H1 (cell line): ENCODE measurements at regions not wholly inside any gene's neighbourhood (a gene's known extent, or its start where the extent isn't known, plus 50 kb on each side); places are given as distances from the start of the nearest gene placed in this dataset.

ENCODE experiments used
- CTCF ChIA-PET: fragments of 300-600 bp; sonication (Branson Sonifier 250); formaldehyde crosslinking; loops from one replicate; lab custom pipeline; 2021; ENCODE audit not compliant: partially characterized antibody; lab: Charles Lee
- POLR2A ChIA-PET: fragments of 300-600 bp; sonication (Branson Sonifier 250); formaldehyde crosslinking; loops from one replicate; lab custom pipeline; 2021; ENCODE audit warnings: inconsistent platforms; ENCODE audit not compliant: partially characterized antibody; lab: Charles Lee
- DNase-seq, 2 experiments: peaks; one replicate each; pipeline versions ENCODE4 v3.0.0 to v3.0.0-alpha.2; 2010 to 2022; ENCODE audit warnings: low spot score in 2 of 2, low read depth in 1 of 2, mixed read lengths in 1 of 2
- FAIRE-seq: peaks from 2 replicates; lab custom pipeline; 2011; peaks lifted over from hg19 to GRCh38; lab: Jason Lieb, UNC
- H2AFZ ChIP-seq: 2 replicates; pipeline ENCODE4 v1.8.1; 2012; ENCODE audit warnings: low read length, inconsistent platforms
- H2AK5ac ChIP-seq: 2 replicates; pipeline ENCODE4 v1.6.1; 2013; ENCODE audit warnings: low read depth, low read length
- H2BK120ac ChIP-seq: replicated peaks from 2 replicates; pipeline ENCODE3; 2013; ENCODE audit warnings: low read depth, low read length, inconsistent platforms
- H2BK12ac ChIP-seq: 2 replicates; pipeline ENCODE4 v1.6.1; 2013; ENCODE audit warnings: low read depth, low read length
- H2BK15ac ChIP-seq: 2 replicates; pipeline ENCODE4 v1.6.1; 2013; ENCODE audit warnings: low read length
- H2BK20ac ChIP-seq: 2 replicates; pipeline ENCODE4 v1.6.1; 2013; ENCODE audit warnings: low read length
- H2BK5ac ChIP-seq: 2 replicates; pipeline ENCODE4 v1.6.1; 2013; ENCODE audit warnings: low read depth, low read length
- H3K14ac ChIP-seq: 2 replicates; pipeline ENCODE4 v1.6.1; 2013; ENCODE audit warnings: inconsistent platforms; ENCODE audit not compliant: insufficient read length
- H3K18ac ChIP-seq: 2 replicates; pipeline ENCODE4 v1.6.1; 2013; ENCODE audit warnings: low read length; ENCODE audit errors: extremely low read depth
- H3K23ac ChIP-seq: 2 replicates; pipeline ENCODE4 v1.6.1; 2013; ENCODE audit warnings: inconsistent platforms; ENCODE audit not compliant: insufficient read length
- H3K23me2 ChIP-seq: 2 replicates; pipeline ENCODE4 v1.6.1; 2013; ENCODE audit warnings: low read depth, low read length
- H3K27ac ChIP-seq: 2 replicates; pipeline ENCODE4 v1.6.1; 2011; ENCODE audit warnings: low read depth, low read length, inconsistent platforms
- H3K27me3 ChIP-seq, 4 experiments: replicated peaks in 1 of 4; 1 replicate in 1 of 4; 2 replicates in 3 of 4; pipeline versions ENCODE4 v1.6.1 to v1.8.1; 2011 to 2013; ENCODE audit warnings: low read length in 3 of 4, mild to moderate bottlenecking in 3 of 4, inconsistent platforms in 2 of 4, mixed read lengths in 2 of 4, moderate library complexity in 1 of 4; ENCODE audit not compliant: control insufficient read depth in 3 of 4, insufficient read depth in 3 of 4; ENCODE audit errors: extremely low read depth in 1 of 4
- H3K36me3 ChIP-seq, 4 experiments: 2 replicates each; pipeline versions ENCODE4 v1.6.1 to v1.8.1; 2011 to 2013; ENCODE audit warnings: mild to moderate bottlenecking in 4 of 4, low read length in 3 of 4, moderate library complexity in 2 of 4, control low read depth in 1 of 4, inconsistent platforms in 1 of 4; ENCODE audit not compliant: insufficient read depth in 4 of 4, control insufficient read depth in 2 of 4
- H3K4ac ChIP-seq: replicated peaks from 2 replicates; pipeline ENCODE3; 2013; ENCODE audit warnings: low read length, low read depth, mixed read lengths, inconsistent platforms; ENCODE audit not compliant: insufficient read length
- H3K4me1 ChIP-seq, 4 experiments: replicated peaks in 1 of 4; 1 replicate in 1 of 4; 2 replicates in 3 of 4; pipeline versions ENCODE4 v1.6.1 to v1.8.1; 2011 to 2013; ENCODE audit warnings: low read length in 3 of 4, inconsistent platforms in 2 of 4, mixed read lengths in 1 of 4; ENCODE audit not compliant: insufficient read depth in 4 of 4, control insufficient read depth in 3 of 4
- H3K4me2 ChIP-seq, 2 experiments: 2 replicates each; pipeline versions ENCODE4 v1.6.1 to v1.8.1; 2011 to 2013; ENCODE audit warnings: low read depth in 2 of 2, low read length in 2 of 2, control low read depth in 1 of 2, inconsistent platforms in 1 of 2, mild to moderate bottlenecking in 1 of 2; ENCODE audit not compliant: insufficient read depth in 1 of 2
- H3K4me3 ChIP-seq, 4 experiments: fragments of 200-600, 300-600 bp in 1 of 4; sonication (generic), shearing (Covaris generic), sonication (Bioruptor Twin) in 1 of 4; 2 replicates each; pipeline versions ENCODE4 v1.5.1 to v1.8.1; 2011 to 2016; ENCODE audit warnings: low read length in 4 of 4, low read depth in 3 of 4, control low read depth in 2 of 4, inconsistent platforms in 2 of 4, mild to moderate bottlenecking in 2 of 4, mixed read lengths in 1 of 4, moderate library complexity in 1 of 4; ENCODE audit not compliant: insufficient read depth in 2 of 4; ENCODE audit errors: extremely low read depth in 1 of 4
- H3K56ac ChIP-seq: replicated peaks from 2 replicates; pipeline ENCODE3; 2013; ENCODE audit warnings: low read depth, mild to moderate bottlenecking, mixed read lengths, low read length, inconsistent platforms; ENCODE audit not compliant: insufficient read length
- H3K79me1 ChIP-seq: 2 replicates; pipeline ENCODE4 v1.6.1; 2013; ENCODE audit warnings: low read depth, low read length, control low read depth
- H3K79me2 ChIP-seq, 2 experiments: 2 replicates each; pipeline versions ENCODE4 v1.6.1 to v1.8.1; 2012 to 2013; ENCODE audit warnings: low read length in 2 of 2, mild to moderate bottlenecking in 2 of 2, inconsistent platforms in 1 of 2; ENCODE audit not compliant: insufficient read depth in 2 of 2, control insufficient read depth in 1 of 2
- H3K9ac ChIP-seq, 4 experiments: replicated peaks in 1 of 4; 1 replicate in 1 of 4; 2 replicates in 3 of 4; pipeline versions ENCODE4 v1.6.1 to v1.8.1; 2011 to 2013; ENCODE audit warnings: low read depth in 3 of 4, low read length in 3 of 4, control low read depth in 2 of 4, mild to moderate bottlenecking in 2 of 4, moderate library complexity in 2 of 4, inconsistent platforms in 1 of 4; ENCODE audit errors: extremely low read depth in 1 of 4
- H3K9me3 ChIP-seq, 2 experiments: 2 replicates each; pipeline versions ENCODE4 v1.6.1 to v1.8.1; 2012 to 2013; ENCODE audit warnings: mild to moderate bottlenecking in 2 of 2, moderate library complexity in 2 of 2, control low read depth in 1 of 2, inconsistent platforms in 1 of 2, low read depth in 1 of 2, low read length in 1 of 2, mixed read lengths in 1 of 2; ENCODE audit not compliant: insufficient read depth in 2 of 2
- H4K20me1 ChIP-seq, 2 experiments: replicated peaks in 1 of 2; 2 replicates each; pipeline versions ENCODE3 to v1.8.1; 2011 to 2013; ENCODE audit warnings: inconsistent platforms in 2 of 2, low read length in 2 of 2, mild to moderate bottlenecking in 1 of 2; ENCODE audit not compliant: insufficient read depth in 2 of 2, control insufficient read depth in 1 of 2
- H4K5ac ChIP-seq: 2 replicates; pipeline ENCODE4 v1.6.1; 2013; ENCODE audit warnings: low read length, low read depth, mixed read lengths, inconsistent platforms; ENCODE audit not compliant: insufficient read length
- H4K8ac ChIP-seq: 2 replicates; pipeline ENCODE4 v1.8.0; 2013; ENCODE audit warnings: mild to moderate bottlenecking, moderate library complexity, low read length, inconsistent platforms; ENCODE audit not compliant: insufficient read depth; ENCODE audit errors: extremely low read depth
- H4K91ac ChIP-seq: replicated peaks from 2 replicates; pipeline ENCODE3; 2013; ENCODE audit warnings: low read length, mixed read lengths, inconsistent platforms; ENCODE audit not compliant: insufficient read length
- CBX8 ChIP-seq: fragments of 300-800, 300-1000 bp; sonication (generic); IDR thresholded peaks from 2 replicates; pipeline ENCODE4 v1.7.1; 2016; ENCODE audit warnings: low read depth, low read length, borderline replicate concordance
- CTBP2 ChIP-seq: IDR thresholded peaks from 2 replicates; pipeline ENCODE4 v1.7.0; 2011; ENCODE audit warnings: borderline replicate concordance, mild to moderate bottlenecking, moderate library complexity, mixed read lengths, low read length; ENCODE audit not compliant: insufficient read depth, insufficient read length
- CTCF ChIP-seq, 3 experiments: IDR thresholded peaks; 1 replicate in 2 of 3; 2 replicates in 1 of 3; pipeline versions ENCODE4 v1.5.1 to v1.6.1; 2011; ENCODE audit warnings: low read length in 3 of 3, mild to moderate bottlenecking in 3 of 3, inconsistent platforms in 2 of 3, low read depth in 1 of 3, moderate library complexity in 1 of 3; ENCODE audit not compliant: insufficient read depth in 1 of 3; ENCODE audit errors: control extremely low read depth in 1 of 3
- GTF2F1 ChIP-seq: IDR thresholded peaks from 2 replicates; pipeline ENCODE4 v1.6.1; 2012; ENCODE audit warnings: low read depth, low read length, improper control_type of control experiment, borderline replicate concordance
- JUN ChIP-seq: IDR thresholded peaks from 2 replicates; pipeline ENCODE4 v1.6.1; 2011; ENCODE audit warnings: low read depth, mild to moderate bottlenecking, improper control_type of control experiment, low read length
- JUND ChIP-seq: IDR thresholded peaks from 2 replicates; pipeline ENCODE4 v1.6.1; 2011; ENCODE audit warnings: mild to moderate bottlenecking, improper control_type of control experiment, low read length
- RBBP5 ChIP-seq: IDR thresholded peaks from 2 replicates; pipeline ENCODE4 v1.7.1; 2012; ENCODE audit warnings: low read depth, mild to moderate bottlenecking, inconsistent platforms, low read length, moderate library complexity, borderline replicate concordance
- SIN3A ChIP-seq, 2 experiments: IDR thresholded peaks in 1 of 2; conservative IDR thresholded peaks in 1 of 2; 2 replicates each; pipeline ENCODE4 v1.6.1; 2011 to 2012; ENCODE audit warnings: low read length in 2 of 2, improper control_type of control experiment in 1 of 2, low read depth in 1 of 2, mild to moderate bottlenecking in 1 of 2
- SIRT6 ChIP-seq: IDR thresholded peaks from one replicate; pipeline ENCODE4 v1.7.1; 2012; ENCODE audit warnings: low read length, inconsistent platforms
- SP2 ChIP-seq: IDR thresholded peaks from 2 replicates; pipeline ENCODE4 v1.6.1; 2012; ENCODE audit warnings: mild to moderate bottlenecking, low read length, inconsistent platforms
- TBP ChIP-seq: IDR thresholded peaks from 2 replicates; pipeline ENCODE4 v1.6.1; 2011; ENCODE audit warnings: low read depth, low read length, improper control_type of control experiment
- YY1 ChIP-seq: IDR thresholded peaks from 2 replicates; pipeline ENCODE4 v1.6.1; 2011; ENCODE audit warnings: low read depth, mild to moderate bottlenecking, low read length
- WGBS, 2 experiments: shearing (Covaris generic) in 1 of 2; methylation state at CpG; one replicate each; pipeline versions ENCODE4 v1.1.6 to v1.1.7; 2013 to 2015; ENCODE audit warnings: low lambda C conversion rate in 2 of 2, mixed read lengths in 2 of 2, inconsistent platforms in 1 of 2, low coverage in 1 of 2, missing lambda C conversion rate in 1 of 2; ENCODE audit not compliant: insufficient replicate concordance in 2 of 2, insufficient coverage in 1 of 2, insufficient read length in 1 of 2; ENCODE audit errors: extremely low coverage in 1 of 2, missing lambda C conversion rate in 1 of 2; 5-methylcytosine and 5-hydroxymethylcytosine counted together

- no peak overlapping the region for H2BK5ac ChIP-seq
- no peak overlapping the region for H2AFZ ChIP-seq
- no peaks in the 10 kb centered on the region for H3K36me3 ChIP-seq
- H3K23ac ChIP-seq: no peak overlapping the region
- no peak overlapping the region for H3K18ac ChIP-seq
- H3K4me1 ChIP-seq: no peaks in the 10 kb centered on the region
- H3K4ac ChIP-seq: no peak overlapping the region
- H3K9me3 ChIP-seq: no peaks in the 10 kb centered on the region
- no peak overlapping the region for H4K8ac ChIP-seq
- H3K56ac ChIP-seq: no peak overlapping the region
- H4K20me1 ChIP-seq: no peaks in the 10 kb centered on the region
- no peak overlapping the region for H2BK15ac ChIP-seq
- no peak overlapping the region for H3K4me3 ChIP-seq
- H3K9ac ChIP-seq: no peak overlapping the region
- no peaks in the 10 kb centered on the region; a peak in 1 of 7 replicates for H3K27me3 ChIP-seq
- POLR2A ChIA-PET: no interaction called here
- no peak overlapping the region for H2BK20ac ChIP-seq
- H3K79me1 ChIP-seq: no peaks in the 10 kb centered on the region
- H3K4me2 ChIP-seq: no peak overlapping the region
- H3K23me2 ChIP-seq: no peaks in the 10 kb centered on the region; the same call in 1 of the 2 replicates
- no peak overlapping the region for H4K5ac ChIP-seq
- H4K91ac ChIP-seq: no peak overlapping the region
- no peak overlapping the region for H2BK120ac ChIP-seq
- H2AK5ac ChIP-seq: no peak overlapping the region
- no peak for FAIRE-seq
- no peaks in the 10 kb centered on the region for H3K79me2 ChIP-seq
- H3K14ac ChIP-seq: no peak overlapping the region
- H3K27ac ChIP-seq: no peak overlapping the region
- CTCF ChIA-PET: interaction anchor here (0.6 to 0.7 kb wide), 2 partner anchors 63 to 277 kb away, joined by 3 to 5 read pairs; no protein-coding TSS in a partner anchor
- H2BK12ac ChIP-seq: no peak overlapping the region
- WGBS, 2 experiments: 91% methylated on average over 4 of the region's 4 CpGs; no CpG with 5 or more reads in 1 of the 2 experiments
- no peak for DNase-seq
- TF ChIP-seq CTBP2 (no peak), RBBP5 (no peak), TBP (no peak), SP2 (no peak), CBX8 (no peak), SIN3A (conservative IDR thresholded peaks at IDR 0.05 in 1 of 2, IDR thresholded peaks at IDR 0.05 in 1 of 2; ENCODE audit: low read depth in 1 of 2, low read length in 2 of 2) (no peak), YY1 (no peak), JUND (no peak), JUN (no peak), CTCF (IDR thresholded peaks at IDR 0.05; ENCODE audit: control extremely low read depth in 1 of 3, insufficient read depth in 1 of 3, low read depth in 1 of 3, low read length in 3 of 3) (no peak), GTF2F1 (no peak), SIRT6 (no peak)
Observed at GRCh38 chr5:68766952-68767464, 326.8 kb upstream of the SLC30A5 start.
